22Rv1 (cell line): ENCODE measurements at regions not wholly inside any gene's neighbourhood (a gene's known extent, or its start where the extent isn't known, plus 50 kb on each side); places are given as distances from the start of the nearest gene placed in this dataset.
A peak's percentile ranks its signal among the peaks of the same experiment; 100 is the strongest.

Source experiments
- CTCF ChIP-seq: fragments of 450-650 bp; IDR thresholded peaks from 2 replicates; pipeline ENCODE4 v1.5.1; 2017; ENCODE audit warnings: mild to moderate bottlenecking
- ZFX ChIP-seq: fragments of 450-650 bp; IDR thresholded peaks from 2 replicates; pipeline ENCODE4 v1.6.1; 2017; ENCODE audit warnings: antibody characterized with exemption, borderline replicate concordance

- TF ChIP-seq CTCF (peak; percentile 99), ZFX (no peak)
These were observed 107.0 kb upstream of the INSIG1 start for GRCh38 chr7:155190688-155191087.
